ENCODE measurements at regions not wholly inside any gene's neighbourhood (a gene's known extent, or its start where the extent isn't known, plus 50 kb on each side); places are given as distances from the start of the nearest gene placed in this dataset.

GRCh38 chr2:65599693-65600092, 167.3 kb upstream of the SPRED2 start:
- TF ChIP-seq CTCF (conservative IDR thresholded peaks at IDR 0.05; ENCODE audit: low read depth, low read length) (no peak), EZH2 (IDR thresholded peaks at IDR 0.05; ENCODE audit: borderline replicate concordance, low read depth, low read length, poor library complexity, severe bottlenecking) (no peak)
